HL-60 (cell line): ENCODE measurements at regions not wholly inside any gene's neighbourhood (a gene's known extent, or its start where the extent isn't known, plus 50 kb on each side); places are given as distances from the start of the nearest gene placed in this dataset.

ENCODE experiments used
- DNase-seq, 2 experiments: peaks; one replicate each; pipeline ENCODE4 v3.0.0-alpha.2; 2010 to 2020; ENCODE audit warnings: low read depth in 1 of 2, low spot score in 1 of 2
- H3K27ac ChIP-seq: fragments of 250-450 bp; sonication (Bioruptor Pico); replicated peaks from 2 replicates; pipeline ENCODE4 v1.5.1; 2020; ENCODE audit warnings: mild to moderate bottlenecking, moderate library complexity
- H3K27me3 ChIP-seq: fragments of 250-450 bp; sonication (Bioruptor Pico); 2 replicates; pipeline ENCODE4 v1.5.1; 2021; ENCODE audit warnings: mild to moderate bottlenecking, moderate library complexity; ENCODE audit not compliant: insufficient read depth, poor library complexity, severe bottlenecking
- H3K4me3 ChIP-seq: replicated peaks from 2 replicates; pipeline ENCODE4 v1.5.1; 2011; ENCODE audit warnings: mild to moderate bottlenecking, control low read depth, low read length; ENCODE audit not compliant: insufficient read depth
- GABPA ChIP-seq: IDR thresholded peaks from 2 replicates; pipeline ENCODE4 v1.6.1; 2012; ENCODE audit warnings: low read depth
- POLR2AphosphoS5 ChIP-seq: IDR thresholded peaks from 2 replicates; pipeline ENCODE4 v1.6.1; 2012; ENCODE audit warnings: low read depth
- SPI1 ChIP-seq: IDR thresholded peaks from 2 replicates; pipeline ENCODE4 v1.6.1; 2012; ENCODE audit warnings: low read depth, mild to moderate bottlenecking, borderline replicate concordance
- TF ChIP-seq, protein P1 (sequence below): IDR thresholded peaks from 2 replicates; pipeline ENCODE4 v1.6.1; 2012; ENCODE audit warnings: low read depth; ENCODE audit not compliant: insufficient replicate concordance
- TF ChIP-seq, protein P2 (sequence below): IDR thresholded peaks from one replicate; pipeline ENCODE4 v1.5.1; 2011; ENCODE audit warnings: low read length, control low read depth, inconsistent platforms; ENCODE audit not compliant: insufficient read depth

DNA sequence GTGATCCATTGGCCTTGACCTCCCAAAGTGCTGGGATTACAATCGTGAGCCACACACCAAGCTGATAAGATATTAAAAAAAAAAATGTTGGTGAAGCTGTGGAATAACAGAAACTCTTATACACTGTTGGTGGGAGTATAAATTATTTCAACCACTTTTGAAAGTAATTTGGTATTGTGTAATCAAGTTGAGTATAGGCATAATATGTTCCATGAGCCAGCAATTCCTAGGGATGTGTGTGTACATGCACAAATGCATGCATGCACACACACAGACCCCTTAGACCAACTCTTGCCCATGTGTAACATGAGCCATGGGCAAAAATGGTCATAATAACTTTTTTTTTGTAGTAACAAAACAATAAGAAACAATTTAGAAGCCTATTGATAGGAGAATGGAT lies 130.2 kb upstream of the ANKRD28 start:
- DNase-seq: no peak
- H3K4me3 ChIP-seq: no peak overlapping the region
- TF ChIP-seq, protein P1, sequence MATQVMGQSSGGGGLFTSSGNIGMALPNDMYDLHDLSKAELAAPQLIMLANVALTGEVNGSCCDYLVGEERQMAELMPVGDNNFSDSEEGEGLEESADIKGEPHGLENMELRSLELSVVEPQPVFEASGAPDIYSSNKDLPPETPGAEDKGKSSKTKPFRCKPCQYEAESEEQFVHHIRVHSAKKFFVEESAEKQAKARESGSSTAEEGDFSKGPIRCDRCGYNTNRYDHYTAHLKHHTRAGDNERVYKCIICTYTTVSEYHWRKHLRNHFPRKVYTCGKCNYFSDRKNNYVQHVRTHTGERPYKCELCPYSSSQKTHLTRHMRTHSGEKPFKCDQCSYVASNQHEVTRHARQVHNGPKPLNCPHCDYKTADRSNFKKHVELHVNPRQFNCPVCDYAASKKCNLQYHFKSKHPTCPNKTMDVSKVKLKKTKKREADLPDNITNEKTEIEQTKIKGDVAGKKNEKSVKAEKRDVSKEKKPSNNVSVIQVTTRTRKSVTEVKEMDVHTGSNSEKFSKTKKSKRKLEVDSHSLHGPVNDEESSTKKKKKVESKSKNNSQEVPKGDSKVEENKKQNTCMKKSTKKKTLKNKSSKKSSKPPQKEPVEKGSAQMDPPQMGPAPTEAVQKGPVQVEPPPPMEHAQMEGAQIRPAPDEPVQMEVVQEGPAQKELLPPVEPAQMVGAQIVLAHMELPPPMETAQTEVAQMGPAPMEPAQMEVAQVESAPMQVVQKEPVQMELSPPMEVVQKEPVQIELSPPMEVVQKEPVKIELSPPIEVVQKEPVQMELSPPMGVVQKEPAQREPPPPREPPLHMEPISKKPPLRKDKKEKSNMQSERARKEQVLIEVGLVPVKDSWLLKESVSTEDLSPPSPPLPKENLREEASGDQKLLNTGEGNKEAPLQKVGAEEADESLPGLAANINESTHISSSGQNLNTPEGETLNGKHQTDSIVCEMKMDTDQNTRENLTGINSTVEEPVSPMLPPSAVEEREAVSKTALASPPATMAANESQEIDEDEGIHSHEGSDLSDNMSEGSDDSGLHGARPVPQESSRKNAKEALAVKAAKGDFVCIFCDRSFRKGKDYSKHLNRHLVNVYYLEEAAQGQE: no peak
- no peak for TF ChIP-seq SPI1
- TF ChIP-seq, protein P2, sequence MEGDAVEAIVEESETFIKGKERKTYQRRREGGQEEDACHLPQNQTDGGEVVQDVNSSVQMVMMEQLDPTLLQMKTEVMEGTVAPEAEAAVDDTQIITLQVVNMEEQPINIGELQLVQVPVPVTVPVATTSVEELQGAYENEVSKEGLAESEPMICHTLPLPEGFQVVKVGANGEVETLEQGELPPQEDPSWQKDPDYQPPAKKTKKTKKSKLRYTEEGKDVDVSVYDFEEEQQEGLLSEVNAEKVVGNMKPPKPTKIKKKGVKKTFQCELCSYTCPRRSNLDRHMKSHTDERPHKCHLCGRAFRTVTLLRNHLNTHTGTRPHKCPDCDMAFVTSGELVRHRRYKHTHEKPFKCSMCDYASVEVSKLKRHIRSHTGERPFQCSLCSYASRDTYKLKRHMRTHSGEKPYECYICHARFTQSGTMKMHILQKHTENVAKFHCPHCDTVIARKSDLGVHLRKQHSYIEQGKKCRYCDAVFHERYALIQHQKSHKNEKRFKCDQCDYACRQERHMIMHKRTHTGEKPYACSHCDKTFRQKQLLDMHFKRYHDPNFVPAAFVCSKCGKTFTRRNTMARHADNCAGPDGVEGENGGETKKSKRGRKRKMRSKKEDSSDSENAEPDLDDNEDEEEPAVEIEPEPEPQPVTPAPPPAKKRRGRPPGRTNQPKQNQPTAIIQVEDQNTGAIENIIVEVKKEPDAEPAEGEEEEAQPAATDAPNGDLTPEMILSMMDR: no peak
- TF ChIP-seq POLR2AphosphoS5: no peak
- no peak for TF ChIP-seq GABPA
- H3K27ac ChIP-seq: no peak overlapping the region
- H3K27me3 ChIP-seq: no peaks in the 10 kb centered on the region

DNA sequence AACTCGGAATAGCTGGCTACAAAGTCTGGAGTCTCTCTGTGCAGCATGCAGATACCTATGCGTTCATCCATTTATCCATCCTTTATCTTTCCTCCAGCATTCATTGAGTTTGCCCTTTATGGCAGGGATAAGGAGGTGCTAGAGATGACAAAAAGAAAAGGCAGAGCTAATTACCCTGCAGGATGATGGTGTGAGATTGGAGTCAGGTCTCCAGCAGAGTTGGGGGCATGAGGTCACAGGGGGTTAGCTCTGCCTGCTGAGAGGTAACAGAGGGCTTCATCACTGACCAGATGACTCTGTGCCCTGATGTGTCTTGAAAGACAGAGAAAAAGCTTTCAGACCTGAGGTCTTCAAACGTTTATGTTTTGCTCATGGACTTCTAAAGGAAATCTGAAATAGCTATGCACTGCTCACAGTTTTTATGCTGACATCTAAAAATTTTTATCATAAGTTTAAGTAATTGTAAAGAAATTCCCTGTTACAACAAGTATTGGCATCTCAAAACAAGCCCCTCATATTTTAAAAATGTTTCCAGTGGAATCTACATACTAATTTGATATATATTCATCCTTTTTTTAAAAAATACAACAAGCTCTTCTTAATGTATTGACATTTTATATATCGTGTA lies 132.3 kb upstream of the ANKRD28 start:
- no peak overlapping the region for H3K27ac ChIP-seq
- no peak for DNase-seq
- TF ChIP-seq SPI1 (no peak), GABPA (no peak), POLR2AphosphoS5 (no peak)
- TF ChIP-seq, protein P2: no peak
- TF ChIP-seq, protein P1: no peak
- no peaks in the 10 kb centered on the region for H3K27me3 ChIP-seq
- no peak overlapping the region for H3K4me3 ChIP-seq

DNA sequence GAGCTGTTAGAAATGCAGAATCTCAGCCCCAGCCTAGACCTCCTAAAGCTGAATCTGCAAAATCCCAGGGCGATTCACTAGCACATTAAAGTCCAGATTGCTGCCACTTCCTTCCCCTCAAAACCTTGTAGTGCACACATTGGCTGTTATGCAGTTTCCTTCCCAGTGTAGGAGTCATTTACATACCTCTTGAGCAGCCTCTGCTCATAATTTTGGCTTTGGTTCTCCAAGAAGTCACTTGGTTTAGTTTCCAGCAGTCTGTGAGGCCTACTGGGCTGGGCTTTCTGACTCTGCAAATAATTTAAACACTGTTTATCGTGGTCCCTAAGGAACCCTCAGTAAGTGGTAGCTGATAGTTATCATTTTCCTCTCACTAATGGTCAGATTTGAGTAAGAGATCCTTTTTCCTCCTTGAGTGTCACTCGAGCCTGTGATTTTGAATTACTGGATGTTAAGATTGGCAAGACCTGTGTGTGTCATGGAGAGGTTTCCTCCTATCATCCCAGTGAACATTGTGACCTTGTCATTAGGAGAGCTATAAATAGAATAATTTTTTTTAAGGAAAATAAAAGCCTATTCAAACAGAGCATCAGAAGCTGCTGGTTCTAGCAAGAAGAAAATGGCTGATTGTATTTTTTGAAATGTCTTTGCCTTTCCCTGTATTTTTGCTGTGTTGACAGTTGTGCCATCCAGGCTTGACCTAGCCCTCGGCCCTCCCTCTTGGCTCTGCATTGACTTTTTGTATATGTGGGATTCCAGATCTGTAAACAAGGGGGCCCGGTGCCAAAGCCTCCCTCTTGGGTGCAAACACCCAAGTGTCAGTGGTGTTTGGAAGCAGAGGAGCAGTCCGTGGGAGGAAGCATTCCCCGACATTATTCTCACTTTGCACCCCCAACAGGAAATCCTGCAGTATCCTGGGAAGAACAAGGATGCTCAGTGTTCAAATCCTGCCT lies 134.8 kb upstream of the ANKRD28 start:
- DNase-seq: peak in 1 of 2 experiments; percentile 9
- no peak for TF ChIP-seq GABPA
- TF ChIP-seq, protein P2: no peak
- no peak for TF ChIP-seq SPI1
- TF ChIP-seq, protein P1: no peak
- TF ChIP-seq POLR2AphosphoS5: no peak
- no peak overlapping the region for H3K4me3 ChIP-seq

More for the DNA sequence above, 134.8 kb upstream of the ANKRD28 start:
- no peaks in the 10 kb centered on the region for H3K27me3 ChIP-seq
- no peak overlapping the region for H3K27ac ChIP-seq
